Cardiac muscle cell (in vitro differentiated cells and primary cell): ENCODE measurements at regions not wholly inside any gene's neighbourhood (a gene's known extent, or its start where the extent isn't known, plus 50 kb on each side); places are given as distances from the start of the nearest gene placed in this dataset.
"Not testable (repeated sequence)": the region's sequence is repeated elsewhere in the genome, so short reads cannot be mapped to it uniquely, and the experiment has no call there.

Experiments used
- DNase-seq, 2 donors: peaks; one replicate each; pipeline versions ENCODE4 v3.0.0 to v3.0.0-alpha.2; 2010 to 2017; ENCODE audit warnings: low read depth in 1 of 2, low spot score in 1 of 2
- H3K27ac ChIP-seq: fragments of 200-600 bp; sonication (generic); 2 replicates; pipeline ENCODE4 v1.5.1; 2016
- H3K27me3 ChIP-seq: fragments of 200-600 bp; sonication (generic); 2 replicates; pipeline ENCODE4 v1.6.0; 2016; ENCODE audit warnings: control low read depth
- H3K36me3 ChIP-seq: fragments of 200-600 bp; sonication (generic); 2 replicates; pipeline ENCODE4 v1.5.1; 2016; ENCODE audit warnings: control low read depth
- H3K4me1 ChIP-seq: fragments of 200-600 bp; sonication (generic); 2 replicates; pipeline ENCODE4 v1.8.1; 2017; ENCODE audit warnings: low read depth, mild to moderate bottlenecking, mixed run types
- H3K4me3 ChIP-seq: fragments of 200-600 bp; sonication (generic); 2 replicates; pipeline ENCODE4 v1.5.1; 2016; ENCODE audit warnings: mild to moderate bottlenecking
- H3K9me3 ChIP-seq: fragments of 200-600 bp; sonication (generic); 2 replicates; pipeline ENCODE4 v1.5.1; 2017; ENCODE audit warnings: low read depth, mild to moderate bottlenecking, control low read depth
- TF ChIP-seq, protein P1 (sequence below): IDR thresholded peaks from 2 replicates; pipeline ENCODE4 v1.5.1; 2012; ENCODE audit warnings: low read depth, mild to moderate bottlenecking, low read length

DNA sequence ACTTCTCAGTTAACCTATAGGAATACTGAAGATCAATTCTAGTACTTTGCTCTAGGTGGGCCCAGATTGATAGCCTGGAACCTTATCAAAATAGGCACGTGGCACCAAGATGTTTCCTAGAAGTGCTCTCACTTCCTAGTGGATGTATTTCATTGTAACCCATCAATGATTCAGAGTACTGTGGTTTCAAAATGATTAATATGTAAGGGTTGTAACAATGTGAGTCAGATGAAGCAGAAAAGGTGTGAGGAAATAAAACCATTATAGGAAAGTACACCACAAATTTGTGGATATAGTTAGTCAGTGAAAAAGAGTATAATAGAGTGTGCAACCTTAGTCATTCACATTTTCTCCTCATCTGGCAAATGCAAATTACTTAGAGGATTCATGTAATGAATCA lies 177.3 kb upstream of the FST start:
- Histone ChIP-seq H3K4me1 (no peaks in the 10 kb centered on the region), H3K36me3 (no peaks in the 10 kb centered on the region), H3K27ac (no peak overlapping the region), H3K27me3 (no peaks in the 10 kb centered on the region), H3K9me3 (no peaks in the 10 kb centered on the region), H3K4me3 (no peak overlapping the region)
- DNase-seq, result peak in 1 of 2 donors; percentile 64
- TF ChIP-seq, protein P1, sequence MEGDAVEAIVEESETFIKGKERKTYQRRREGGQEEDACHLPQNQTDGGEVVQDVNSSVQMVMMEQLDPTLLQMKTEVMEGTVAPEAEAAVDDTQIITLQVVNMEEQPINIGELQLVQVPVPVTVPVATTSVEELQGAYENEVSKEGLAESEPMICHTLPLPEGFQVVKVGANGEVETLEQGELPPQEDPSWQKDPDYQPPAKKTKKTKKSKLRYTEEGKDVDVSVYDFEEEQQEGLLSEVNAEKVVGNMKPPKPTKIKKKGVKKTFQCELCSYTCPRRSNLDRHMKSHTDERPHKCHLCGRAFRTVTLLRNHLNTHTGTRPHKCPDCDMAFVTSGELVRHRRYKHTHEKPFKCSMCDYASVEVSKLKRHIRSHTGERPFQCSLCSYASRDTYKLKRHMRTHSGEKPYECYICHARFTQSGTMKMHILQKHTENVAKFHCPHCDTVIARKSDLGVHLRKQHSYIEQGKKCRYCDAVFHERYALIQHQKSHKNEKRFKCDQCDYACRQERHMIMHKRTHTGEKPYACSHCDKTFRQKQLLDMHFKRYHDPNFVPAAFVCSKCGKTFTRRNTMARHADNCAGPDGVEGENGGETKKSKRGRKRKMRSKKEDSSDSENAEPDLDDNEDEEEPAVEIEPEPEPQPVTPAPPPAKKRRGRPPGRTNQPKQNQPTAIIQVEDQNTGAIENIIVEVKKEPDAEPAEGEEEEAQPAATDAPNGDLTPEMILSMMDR, result no peak

DNA sequence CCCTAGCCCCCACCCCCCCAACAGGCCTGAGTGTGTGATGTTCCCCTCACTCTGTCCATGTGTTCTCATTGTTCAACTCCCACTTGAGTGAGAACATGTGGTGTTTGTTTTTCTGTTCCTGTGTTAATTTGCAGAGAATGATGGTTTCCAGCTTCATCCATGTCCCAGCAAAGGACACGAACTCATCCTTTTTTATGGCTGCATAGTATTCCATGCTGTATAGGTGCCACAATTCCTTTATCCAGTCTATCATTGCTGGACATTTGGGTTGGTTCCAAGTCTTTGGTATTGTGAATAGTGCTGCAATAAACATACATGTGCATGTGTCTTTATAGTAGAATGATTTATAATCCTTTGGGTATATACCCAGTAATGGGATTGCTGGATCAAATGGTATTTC lies 175.1 kb upstream of the FST start:
- not testable (repeated sequence) for H3K4me3 ChIP-seq, H3K27me3 ChIP-seq, H3K4me1 ChIP-seq, DNase-seq, H3K36me3 ChIP-seq, H3K9me3 ChIP-seq, H3K27ac ChIP-seq

DNA sequence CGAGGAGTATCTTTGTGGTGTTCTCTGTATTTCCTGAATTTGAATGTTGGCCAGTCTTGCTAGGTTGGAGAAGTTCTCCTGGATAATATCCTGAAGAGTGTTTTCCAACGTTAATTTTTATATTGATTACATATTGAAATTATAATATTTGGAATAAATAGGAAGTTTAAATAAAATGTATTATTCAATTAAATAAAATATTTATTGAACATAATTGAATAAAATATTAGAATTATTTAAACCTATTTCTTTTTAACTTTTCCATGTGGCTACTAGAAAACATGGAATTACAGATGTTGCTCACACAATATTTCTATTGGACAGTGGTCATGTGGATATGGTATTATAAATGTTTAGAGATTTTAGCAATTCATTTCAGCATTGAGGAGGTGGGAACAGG lies 170.8 kb upstream of the FST start:
- DNase-seq, result no peak
- TF ChIP-seq, protein P1, result no peak

DNA sequence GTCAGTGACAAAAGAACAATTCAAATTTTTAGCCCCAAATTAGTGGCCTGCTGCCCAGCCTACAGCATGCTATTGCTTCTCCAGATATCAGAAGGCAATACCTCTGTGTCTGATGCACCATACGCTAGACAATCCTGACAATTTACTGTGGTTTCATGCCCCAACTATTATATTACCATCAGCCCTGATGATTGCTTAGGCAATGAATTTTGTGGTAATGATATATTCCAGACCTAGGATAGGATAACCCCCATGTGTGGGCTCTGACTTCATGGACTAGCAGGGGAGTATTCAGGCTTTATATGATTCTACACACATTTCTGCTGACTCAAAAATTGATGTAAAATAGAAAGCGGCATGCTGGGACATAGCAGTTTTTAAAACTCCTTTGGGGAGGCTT lies 168.7 kb upstream of the FST start:
- H3K4me3 ChIP-seq, result no peak overlapping the region
- TF ChIP-seq, protein P1, result no peak
- no peaks in the 10 kb centered on the region for H3K4me1 ChIP-seq
- no peak overlapping the region for H3K27ac ChIP-seq
- H3K36me3 ChIP-seq, result no peaks in the 10 kb centered on the region
- no peaks in the 10 kb centered on the region for H3K9me3 ChIP-seq
- no peaks in the 10 kb centered on the region for H3K27me3 ChIP-seq
- no peak for DNase-seq

More for the DNA sequence above, 170.8 kb upstream of the FST start:
- Histone ChIP-seq H3K27me3 (no peaks in the 10 kb centered on the region), H3K4me1 (no peaks in the 10 kb centered on the region), H3K9me3 (no peaks in the 10 kb centered on the region), H3K27ac (no peak overlapping the region), H3K36me3 (no peaks in the 10 kb centered on the region), H3K4me3 (no peak overlapping the region)

DNA sequence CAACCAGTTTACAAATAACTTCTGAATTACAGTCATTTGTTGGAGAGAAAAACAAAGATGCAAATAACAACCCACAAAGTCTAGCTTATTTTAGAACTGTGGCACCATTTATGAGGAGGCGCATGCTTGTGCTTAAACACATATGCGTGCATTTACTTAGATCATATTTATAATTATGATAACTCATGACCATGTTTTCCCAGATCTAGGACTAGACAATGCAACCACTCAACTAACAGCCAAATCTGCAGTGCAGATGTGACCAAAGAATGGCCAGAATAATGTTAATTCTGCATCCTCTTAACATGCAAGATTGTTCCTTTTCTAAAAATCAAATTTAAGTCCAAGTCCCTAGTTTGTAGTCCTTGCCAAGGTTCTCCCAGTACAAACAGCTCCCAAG lies 167.3 kb upstream of the FST start:
- Histone ChIP-seq H3K9me3 (no peaks in the 10 kb centered on the region), H3K27ac (no peak overlapping the region), H3K27me3 (no peaks in the 10 kb centered on the region), H3K4me1 (no peaks in the 10 kb centered on the region), H3K36me3 (no peaks in the 10 kb centered on the region), H3K4me3 (no peak overlapping the region)
- DNase-seq, result no peak
- TF ChIP-seq, protein P1, result no peak

DNA sequence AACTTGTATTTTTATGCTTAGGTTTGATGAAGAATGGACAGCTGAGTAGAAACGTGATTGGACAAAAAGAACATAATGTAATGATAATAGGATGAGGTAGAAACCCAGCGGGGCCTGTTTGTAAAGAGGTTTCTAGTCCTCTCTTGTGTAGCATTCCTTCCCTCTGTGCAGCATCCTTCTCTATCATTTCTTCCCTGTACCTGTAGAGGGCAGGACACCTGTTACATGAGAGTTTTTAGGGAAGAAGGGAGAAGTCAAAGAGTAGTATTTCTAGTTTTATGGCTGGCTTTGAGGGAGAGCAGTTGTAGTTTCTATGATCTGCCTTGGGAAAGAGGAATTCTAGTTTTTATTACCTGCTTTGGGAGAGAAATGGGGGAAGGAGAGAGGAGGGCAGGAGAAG lies 162.1 kb upstream of the FST start:
- H3K36me3 ChIP-seq, result no peaks in the 10 kb centered on the region
- H3K9me3 ChIP-seq, result no peaks in the 10 kb centered on the region
- no peaks in the 10 kb centered on the region for H3K27me3 ChIP-seq
- TF ChIP-seq, protein P1, result no peak
- H3K27ac ChIP-seq, result no peak overlapping the region
- no peak for DNase-seq
- no peaks in the 10 kb centered on the region for H3K4me1 ChIP-seq
- H3K4me3 ChIP-seq, result no peak overlapping the region
